T47D (cell line): ENCODE measurements at regions not wholly inside any gene's neighbourhood (a gene's known extent, or its start where the extent isn't known, plus 50 kb on each side); places are given as distances from the start of the nearest gene placed in this dataset.

ENCODE experiments used
- DNase-seq, 2 experiments: peaks; one replicate each; pipeline versions ENCODE4 v3.0.0 to v3.0.0-alpha.2; 2011 to 2012; ENCODE audit warnings: low read depth in 1 of 2, low spot score in 1 of 2
- JUND ChIP-seq: IDR thresholded peaks from 2 replicates; pipeline ENCODE4 v1.6.1; 2012; ENCODE audit warnings: low read depth
- in situ Hi-C: cut with HindIII; loops from 2 replicates; pipeline ENCODE4 v1.10.0; 2016; ENCODE audit warnings: low sequenced_read_pairs, low pct_unique_long_range_greater_than_20kb

- no peak for TF ChIP-seq JUND
- DNase-seq, result peak; percentile 10 to 39
- in situ Hi-C loops, result no loop called here
These were observed 72.8 kb downstream of the S1PR1 start for GRCh38 chr1:101309334-101310311.

GRCh38 chr1:101310506-101310905 lies 73.7 kb downstream of the S1PR1 start:
- no peak for DNase-seq
- in situ Hi-C loops, result no loop called here
- no peak for TF ChIP-seq JUND

- no peak for TF ChIP-seq JUND
- DNase-seq, result no peak
- in situ Hi-C loops, result no loop called here
These were observed 74.5 kb downstream of the S1PR1 start for GRCh38 chr1:101311146-101311920.

- in situ Hi-C loops, result no loop called here
- no peak for DNase-seq
- no peak for TF ChIP-seq JUND
These were observed 75.3 kb downstream of the S1PR1 start for GRCh38 chr1:101312147-101312546.

- in situ Hi-C loops, result no loop called here
- no peak for TF ChIP-seq JUND
- DNase-seq, result no peak
These were observed 76.5 kb downstream of the S1PR1 start for GRCh38 chr1:101313356-101313755.

- in situ Hi-C loops, result no loop called here
- no peak for DNase-seq
These were observed 77.4 kb downstream of the S1PR1 start for GRCh38 chr1:101314244-101314643.

GRCh38 chr1:101316256-101316655 lies 79.4 kb downstream of the S1PR1 start:
- no peak for DNase-seq
- in situ Hi-C loops, result no loop called here
- no peak for TF ChIP-seq JUND

More at GRCh38 chr1:101314244-101314643, 77.4 kb downstream of the S1PR1 start:
- no peak for TF ChIP-seq JUND

- no peak for TF ChIP-seq JUND
- in situ Hi-C loops, result no loop called here
- no peak for DNase-seq
These were observed 80.0 kb downstream of the S1PR1 start for GRCh38 chr1:101316799-101317198.

- DNase-seq, result no peak
- TF ChIP-seq JUND, result no peak
- in situ Hi-C loops, result no loop called here
These were observed 80.8 kb downstream of the S1PR1 start for GRCh38 chr1:101317590-101317989.

GRCh38 chr1:101323535-101323934 lies 86.7 kb downstream of the S1PR1 start:
- DNase-seq, result no peak
- in situ Hi-C loops, result no loop called here
- TF ChIP-seq JUND, result no peak

- in situ Hi-C loops, result no loop called here
- TF ChIP-seq JUND, result no peak
- DNase-seq, result no peak
These were observed 88.3 kb downstream of the S1PR1 start for GRCh38 chr1:101325144-101325543.

- in situ Hi-C loops, result no loop called here
- DNase-seq, result no peak
- no peak for TF ChIP-seq JUND
These were observed 93.8 kb downstream of the S1PR1 start for GRCh38 chr1:101330427-101331130.
